SIG-M5 treated with dmso at 0.1 percent for 504 hours (cell line): ENCODE measurements at regions not wholly inside any gene's neighbourhood (a gene's known extent, or its start where the extent isn't known, plus 50 kb on each side); places are given as distances from the start of the nearest gene placed in this dataset.

Experiments
- DNase-seq: peaks from one replicate; lab custom pipeline; 2025; ENCODE audit not compliant: unreplicated experiment; lab: John Stamatoyannopoulos, UW

DNA sequence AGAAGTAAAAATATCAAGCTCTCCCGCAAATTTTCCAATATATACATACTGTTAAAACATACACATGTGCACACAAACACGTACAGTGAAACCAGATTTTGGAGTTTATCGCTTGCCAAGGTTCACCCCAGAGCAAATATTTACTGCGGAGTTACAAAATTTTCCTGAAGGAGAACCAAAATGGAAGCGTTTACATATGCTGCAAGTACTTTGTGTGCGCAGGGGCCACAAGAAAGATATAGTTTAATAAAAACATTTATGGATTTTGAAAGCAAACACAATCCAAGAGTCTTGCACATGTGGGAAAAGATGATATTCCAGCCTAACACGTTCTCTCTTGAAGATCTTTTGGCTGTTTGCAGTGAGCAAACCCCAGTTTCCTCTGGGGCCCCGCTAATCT is 301.3 kb upstream of the NFE2L3 start:
- DNase-seq: no peak

DNA sequence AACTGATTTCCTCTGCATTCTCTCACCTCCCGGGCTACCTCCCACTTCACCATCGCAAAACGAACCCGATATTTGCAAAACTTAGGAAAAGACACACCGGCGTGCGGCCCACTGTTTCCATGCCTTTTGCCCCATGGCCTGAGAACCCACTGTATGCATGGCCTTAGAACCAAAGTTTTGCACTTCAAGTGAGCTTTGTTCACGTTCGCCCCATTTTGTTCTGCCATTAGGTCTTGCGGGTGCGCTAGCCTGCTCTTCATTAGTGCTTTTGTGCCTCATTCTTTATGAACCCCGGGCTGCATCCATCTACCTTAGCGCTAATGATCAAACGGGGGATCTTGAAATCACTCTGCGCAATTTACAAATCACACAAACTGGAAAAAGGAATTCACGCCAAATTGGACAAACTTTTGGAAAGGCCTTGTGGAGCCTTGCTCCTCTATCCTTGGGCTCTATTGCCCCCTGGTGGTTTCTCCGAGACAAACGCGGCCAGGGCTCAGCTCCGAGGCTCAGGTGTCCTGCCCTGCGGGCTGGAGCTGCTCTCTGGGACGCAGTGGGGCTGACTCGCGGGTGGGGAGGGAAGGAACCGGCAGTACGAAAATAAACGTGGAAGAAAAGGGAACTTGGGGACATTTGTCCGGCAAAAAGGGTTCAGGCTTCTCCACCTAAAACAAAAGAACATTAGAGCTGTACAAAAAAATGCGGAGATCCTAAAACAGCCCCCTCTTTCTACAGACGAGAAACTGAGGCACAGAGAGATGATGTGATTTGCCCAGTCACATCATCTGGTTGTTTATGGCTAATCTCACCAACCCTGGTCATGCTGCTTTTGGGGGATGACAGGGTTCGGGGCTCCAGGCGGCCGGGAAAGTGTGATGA is 300.4 kb upstream of the NFE2L3 start:
- peak; percentile 76 for DNase-seq

- DNase-seq: no peak
Measured at GRCh38 chr7:25852211-25852938, 299.6 kb upstream of the NFE2L3 start.

DNA sequence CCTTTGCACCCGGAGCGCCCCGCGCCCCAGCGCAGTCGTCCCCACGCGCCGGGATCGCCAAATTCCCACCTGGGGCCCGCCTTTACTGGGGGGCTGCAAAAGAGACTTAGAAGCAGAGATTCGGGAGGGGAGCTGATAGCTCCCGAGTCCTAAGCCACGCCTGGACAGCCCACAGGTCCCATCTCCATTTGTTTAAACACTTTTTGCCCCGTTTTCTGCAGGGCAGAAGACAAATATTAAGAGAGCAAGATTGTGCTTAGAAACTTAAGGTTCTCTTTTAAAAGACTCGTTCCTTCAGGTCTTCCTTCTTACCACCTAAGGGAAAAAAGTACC is 299.1 kb upstream of the NFE2L3 start:
- no peak for DNase-seq

DNA sequence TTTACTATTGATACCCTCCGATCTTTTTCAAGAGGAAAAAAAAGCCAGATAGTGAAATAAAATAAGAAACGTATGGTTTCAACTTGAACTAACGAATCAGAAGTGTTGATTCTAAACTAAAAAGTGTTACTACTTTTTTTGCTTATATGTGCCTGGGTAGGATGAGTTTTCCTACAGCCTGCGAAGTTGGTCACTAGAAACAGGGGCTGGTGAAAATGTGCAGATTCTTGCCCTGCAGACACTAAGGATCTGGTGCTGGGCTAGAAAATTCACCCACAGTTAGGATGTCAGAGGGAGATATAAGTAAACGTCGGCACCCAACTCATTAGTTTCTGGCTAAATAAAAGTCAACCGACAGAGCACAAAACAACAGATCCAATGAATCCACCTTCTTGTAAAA is 298.7 kb upstream of the NFE2L3 start:
- no peak for DNase-seq

- DNase-seq: no peak
Measured at GRCh38 chr7:25854059-25854458, 297.9 kb upstream of the NFE2L3 start.

GRCh38 chr7:25854608-25855497 is 297.1 kb upstream of the NFE2L3 start:
- DNase-seq: peak; percentile 99

- DNase-seq: peak; percentile 56
Measured at GRCh38 chr7:25855854-25856782, 295.9 kb upstream of the NFE2L3 start.

DNA sequence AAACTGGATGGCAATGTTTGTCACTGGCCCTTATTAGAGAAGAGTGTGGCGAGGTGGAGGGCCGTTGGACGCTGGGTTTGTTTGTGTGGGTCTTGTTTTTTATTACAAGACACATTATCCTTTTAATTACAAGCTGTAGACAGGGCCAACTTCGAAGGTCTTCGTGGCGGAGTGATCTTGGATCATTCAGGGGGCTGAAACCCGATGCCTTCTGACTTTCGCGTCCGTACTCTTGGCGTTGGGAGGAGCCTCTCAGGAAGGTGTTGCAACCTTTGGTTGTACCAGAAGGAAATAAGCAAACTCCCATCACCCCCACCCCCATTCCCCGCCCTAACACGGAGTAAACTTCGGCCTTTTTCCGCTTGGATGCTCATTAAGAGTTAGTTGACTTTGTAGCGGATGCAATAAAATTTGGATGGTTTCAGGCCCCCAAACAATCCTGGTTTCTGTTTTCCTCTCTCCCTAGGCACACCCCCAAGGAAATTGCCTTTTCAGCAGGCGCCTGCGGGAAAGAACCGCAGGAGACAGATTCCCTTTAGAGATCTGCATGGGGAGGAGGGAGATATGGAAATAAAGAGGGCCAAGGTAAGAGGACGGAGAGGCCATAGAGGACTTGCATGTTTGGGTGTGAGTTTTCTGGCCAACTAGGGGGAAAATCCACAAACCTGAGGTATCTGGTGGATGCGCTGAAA is 294.5 kb upstream of the NFE2L3 start:
- DNase-seq: peak; percentile 85

DNA sequence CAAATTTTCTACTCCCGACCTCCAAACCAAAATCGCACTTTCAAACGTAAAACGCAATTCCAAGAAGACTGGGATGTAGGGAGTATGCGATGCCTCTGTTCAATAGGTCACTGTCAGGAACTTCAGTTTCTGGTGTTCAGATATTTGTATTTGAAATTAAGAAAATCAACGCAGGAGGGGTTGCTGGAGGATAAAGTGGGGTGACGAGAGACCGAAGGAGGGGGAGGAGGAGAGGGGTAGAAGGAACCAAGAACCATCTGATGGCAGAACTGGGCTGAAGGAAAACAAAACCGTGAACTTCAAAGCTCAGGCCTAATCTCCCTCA is 293.8 kb upstream of the NFE2L3 start:
- DNase-seq: no peak

DNA sequence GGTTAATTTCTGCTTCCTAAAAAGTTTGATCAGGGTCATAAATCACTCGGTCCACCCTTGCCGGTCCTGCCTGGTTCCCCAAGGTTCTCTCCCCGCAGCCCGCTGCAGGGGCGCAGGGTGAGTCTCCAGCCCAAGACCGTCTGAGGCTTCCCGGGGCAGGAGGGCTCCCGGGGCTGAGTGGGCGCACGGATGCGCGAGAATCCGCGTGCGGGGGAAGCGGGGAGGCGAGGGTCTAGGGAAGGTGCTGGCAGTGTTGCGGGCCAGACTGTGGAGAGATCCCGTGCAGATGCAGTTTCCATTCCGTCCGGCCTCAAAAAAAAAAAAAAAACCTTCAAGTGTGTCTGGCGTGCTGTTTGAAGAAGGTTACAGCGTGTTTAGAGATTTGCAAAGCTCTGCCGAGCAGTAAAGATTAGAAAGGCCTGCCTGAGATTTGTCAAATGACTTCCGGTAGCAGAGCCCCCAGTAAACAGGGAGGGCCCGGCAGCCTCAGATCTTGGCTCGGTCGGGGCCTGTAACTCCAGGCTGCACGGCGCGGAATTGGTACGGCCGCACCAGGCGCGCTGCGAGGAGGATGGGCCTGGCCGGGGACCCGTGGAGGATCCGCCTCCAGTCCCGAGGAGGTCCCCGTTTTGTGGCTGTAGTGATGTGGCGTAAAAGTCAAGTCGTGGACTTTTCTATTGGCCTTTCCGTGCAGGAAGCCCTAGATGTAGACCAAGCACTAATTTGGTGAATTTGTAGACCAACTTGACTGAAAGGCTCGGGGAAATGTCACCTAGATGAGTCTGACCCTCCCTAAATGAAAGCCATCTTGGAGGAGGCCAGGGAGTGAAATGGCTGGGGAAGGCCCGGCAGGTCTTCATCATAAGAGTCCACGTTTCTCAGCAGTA is 293.2 kb upstream of the NFE2L3 start:
- no peak for DNase-seq

DNA sequence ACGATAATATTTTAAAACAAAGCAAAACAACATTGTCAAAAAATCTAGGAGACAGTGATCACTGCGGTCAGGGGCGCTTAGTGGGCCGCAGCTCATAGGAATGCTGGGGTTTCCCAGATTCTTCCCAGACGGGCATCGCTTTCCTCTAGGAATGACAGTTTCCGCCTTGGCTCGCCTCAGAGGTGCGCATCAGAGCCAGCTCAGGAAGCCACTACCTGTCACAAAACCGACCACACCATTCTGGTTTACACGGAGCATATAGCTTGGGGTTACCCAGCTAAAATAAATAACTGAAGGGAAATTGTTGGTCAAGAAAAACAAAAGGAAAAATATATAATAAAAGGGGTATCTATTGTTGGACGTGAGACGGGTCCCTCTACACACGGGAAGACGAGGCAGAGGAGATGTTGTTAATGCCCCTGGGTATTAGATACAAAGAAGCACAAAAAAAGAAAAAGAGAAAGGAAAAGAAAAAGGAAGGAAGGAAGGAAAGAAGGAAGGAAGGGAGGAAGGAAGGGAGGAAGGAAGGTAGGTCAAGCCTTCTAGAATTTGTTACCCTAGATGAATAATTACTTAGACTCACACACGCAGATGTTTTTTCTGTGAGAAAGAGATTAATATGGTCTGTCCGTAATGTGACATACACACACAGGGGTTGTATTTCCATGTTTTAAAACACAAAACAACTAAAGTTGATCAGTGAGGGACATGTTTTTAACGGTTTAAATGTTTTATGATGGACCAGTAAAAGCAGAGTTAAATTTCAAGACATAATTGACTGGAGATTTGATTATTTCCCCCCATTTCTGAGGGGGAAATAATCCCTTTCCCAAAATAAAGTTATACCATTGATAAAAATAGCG is 292.4 kb upstream of the NFE2L3 start:
- no peak for DNase-seq

GRCh38 chr7:25860275-25861163 is 291.5 kb upstream of the NFE2L3 start:
- DNase-seq: peak; percentile 43

GRCh38 chr7:25861164-25861496 is 290.9 kb upstream of the NFE2L3 start:
- DNase-seq: no peak

GRCh38 chr7:25861601-25862260 is 290.3 kb upstream of the NFE2L3 start:
- no peak for DNase-seq

DNA sequence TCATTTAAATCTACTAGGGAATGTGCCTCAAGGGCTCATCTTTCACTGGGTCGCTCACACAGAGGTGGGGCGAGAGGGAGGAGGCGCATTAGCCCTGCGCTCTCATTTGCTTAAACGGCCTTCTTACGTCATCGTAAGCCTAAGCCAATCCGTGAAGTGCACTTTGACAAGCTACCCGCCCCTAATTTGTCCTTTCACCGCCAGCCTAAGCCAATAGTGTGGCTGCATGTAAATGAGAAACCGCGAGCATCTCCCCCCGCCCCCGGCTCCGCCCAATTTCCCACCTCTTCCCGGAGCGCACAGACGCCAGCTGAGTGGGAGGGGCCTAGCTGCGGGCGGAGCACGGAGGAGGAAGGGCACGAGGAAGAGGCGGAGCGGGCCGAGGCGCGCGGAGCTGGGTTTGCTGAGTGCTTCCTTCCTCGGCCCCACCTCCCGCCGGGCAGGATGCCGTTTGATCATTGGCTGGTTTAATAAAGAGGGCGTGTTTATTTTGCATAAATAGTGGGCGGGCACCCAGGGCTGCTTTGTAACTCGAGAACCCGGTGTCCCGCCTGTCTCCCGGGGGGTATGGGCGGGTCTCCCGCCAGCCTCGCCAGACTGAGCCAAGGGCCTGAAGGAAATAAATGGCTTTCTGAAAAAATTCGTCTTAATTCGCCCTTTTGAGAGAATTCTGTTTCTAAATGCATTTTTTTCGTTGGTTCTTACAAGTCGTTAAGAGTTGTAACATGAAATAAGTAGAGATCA is 289.6 kb upstream of the NFE2L3 start:
- peak; percentile 100 for DNase-seq
